RWPE1 (cell line): ENCODE measurements at regions not wholly inside any gene's neighbourhood (a gene's known extent, or its start where the extent isn't known, plus 50 kb on each side); places are given as distances from the start of the nearest gene placed in this dataset.
"Not testable (repeated sequence)": the region's sequence is repeated elsewhere in the genome, so short reads cannot be mapped to it uniquely, and the experiment has no call there.

Experiments
- CTCF ChIA-PET: fragments of 350-600 bp; sonication (Branson Sonifier 250); formaldehyde crosslinking; extraction: SDS; loops from one replicate; lab custom pipeline; 2021; lab: Yijun Ruan, JAX
- POLR2A ChIA-PET: fragments of 400-600 bp; formaldehyde crosslinking; extraction: SDS; loops from one replicate; lab custom pipeline; 2020; ENCODE audit warnings: antibody characterized with exemption; ENCODE audit not compliant: low non-redundant PET; lab: Yijun Ruan, JAX
- DNase-seq: peaks from one replicate; pipeline ENCODE4 v3.0.0; 2012; ENCODE audit warnings: low spot score
- H3K27ac ChIP-seq: fragments of 450-650 bp; 2 replicates; pipeline ENCODE4 v1.5.1; 2017
- TF ChIP-seq, protein P1 (sequence below): fragments of 450-650 bp; conservative IDR thresholded peaks from 2 replicates; pipeline ENCODE4 v1.5.1; 2017; ENCODE audit warnings: low read depth, mild to moderate bottlenecking

GRCh38 chr7:149580328-149580727 lies 82.7 kb upstream of the ZNF746 start:
- no peak for DNase-seq
- TF ChIP-seq, protein P1, sequence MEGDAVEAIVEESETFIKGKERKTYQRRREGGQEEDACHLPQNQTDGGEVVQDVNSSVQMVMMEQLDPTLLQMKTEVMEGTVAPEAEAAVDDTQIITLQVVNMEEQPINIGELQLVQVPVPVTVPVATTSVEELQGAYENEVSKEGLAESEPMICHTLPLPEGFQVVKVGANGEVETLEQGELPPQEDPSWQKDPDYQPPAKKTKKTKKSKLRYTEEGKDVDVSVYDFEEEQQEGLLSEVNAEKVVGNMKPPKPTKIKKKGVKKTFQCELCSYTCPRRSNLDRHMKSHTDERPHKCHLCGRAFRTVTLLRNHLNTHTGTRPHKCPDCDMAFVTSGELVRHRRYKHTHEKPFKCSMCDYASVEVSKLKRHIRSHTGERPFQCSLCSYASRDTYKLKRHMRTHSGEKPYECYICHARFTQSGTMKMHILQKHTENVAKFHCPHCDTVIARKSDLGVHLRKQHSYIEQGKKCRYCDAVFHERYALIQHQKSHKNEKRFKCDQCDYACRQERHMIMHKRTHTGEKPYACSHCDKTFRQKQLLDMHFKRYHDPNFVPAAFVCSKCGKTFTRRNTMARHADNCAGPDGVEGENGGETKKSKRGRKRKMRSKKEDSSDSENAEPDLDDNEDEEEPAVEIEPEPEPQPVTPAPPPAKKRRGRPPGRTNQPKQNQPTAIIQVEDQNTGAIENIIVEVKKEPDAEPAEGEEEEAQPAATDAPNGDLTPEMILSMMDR, result no peak
- POLR2A ChIA-PET, result no interaction called here
- H3K27ac ChIP-seq, result no peak overlapping the region
- CTCF ChIA-PET, result no interaction called here

DNA sequence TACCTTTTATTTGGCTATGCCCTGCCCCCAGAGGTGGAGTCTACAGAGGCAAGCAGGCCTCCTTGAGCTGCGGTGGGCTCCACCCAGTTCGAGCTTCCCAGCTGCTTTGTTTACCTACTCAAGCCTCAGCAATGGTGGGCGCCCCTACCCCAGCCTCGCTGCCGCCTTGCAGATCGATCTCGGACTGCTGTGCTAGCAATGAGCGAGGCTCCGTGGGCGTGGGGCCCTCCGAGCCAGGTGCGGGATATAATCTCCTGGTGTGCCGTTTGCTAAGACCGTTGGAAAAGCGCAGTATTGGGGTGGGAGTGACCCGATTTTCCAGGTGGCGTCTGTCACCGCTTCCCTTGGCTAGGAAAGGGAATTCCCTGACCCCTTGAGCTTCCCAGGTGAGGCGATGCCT lies 81.8 kb upstream of the ZNF746 start:
- POLR2A ChIA-PET, DNase-seq, CTCF ChIA-PET, H3K27ac ChIP-seq: not testable (repeated sequence)

GRCh38 chr7:149574428-149574827 lies 76.8 kb upstream of the ZNF746 start:
- H3K27ac ChIP-seq, DNase-seq, CTCF ChIA-PET, POLR2A ChIA-PET: not testable (repeated sequence)

- DNase-seq, result no peak
- POLR2A ChIA-PET, result no interaction called here
- TF ChIP-seq, protein P1, result no peak
- no peak overlapping the region for H3K27ac ChIP-seq
- CTCF ChIA-PET, result no interaction called here
Observed at GRCh38 chr7:149573519-149573918, 75.9 kb upstream of the ZNF746 start.

- POLR2A ChIA-PET, H3K27ac ChIP-seq, CTCF ChIA-PET, DNase-seq: not testable (repeated sequence)
Observed at GRCh38 chr7:149572920-149573319, 75.3 kb upstream of the ZNF746 start.

DNA sequence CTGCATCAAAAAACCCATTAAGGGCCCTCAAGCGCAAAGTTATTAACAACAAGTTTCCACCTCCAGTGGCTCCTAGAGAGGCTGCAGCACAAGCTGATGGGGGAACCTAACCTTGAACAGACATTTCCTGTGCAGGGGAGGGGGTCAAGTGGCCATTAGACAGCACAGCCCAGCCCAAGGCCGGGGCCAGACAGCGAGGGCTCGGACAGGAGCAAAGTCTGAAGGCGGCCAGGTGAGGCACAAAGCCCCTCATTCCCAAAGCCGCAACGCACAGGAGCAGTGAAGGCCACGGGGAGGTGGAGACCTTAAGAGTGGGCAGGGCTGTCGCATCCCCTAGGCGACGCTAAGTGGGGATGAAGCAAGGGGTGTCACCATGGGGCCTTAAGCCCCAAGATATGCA lies 73.2 kb upstream of the ZNF746 start:
- ChIA-PET POLR2A (no interaction called here), CTCF (interaction anchor here (0.6 kb wide), 1 partner anchor 534 kb away, joined by 4 read pairs; no protein-coding TSS in a partner anchor)
- no peak for DNase-seq
- TF ChIP-seq, protein P1, result no peak
- no peak overlapping the region for H3K27ac ChIP-seq

DNA sequence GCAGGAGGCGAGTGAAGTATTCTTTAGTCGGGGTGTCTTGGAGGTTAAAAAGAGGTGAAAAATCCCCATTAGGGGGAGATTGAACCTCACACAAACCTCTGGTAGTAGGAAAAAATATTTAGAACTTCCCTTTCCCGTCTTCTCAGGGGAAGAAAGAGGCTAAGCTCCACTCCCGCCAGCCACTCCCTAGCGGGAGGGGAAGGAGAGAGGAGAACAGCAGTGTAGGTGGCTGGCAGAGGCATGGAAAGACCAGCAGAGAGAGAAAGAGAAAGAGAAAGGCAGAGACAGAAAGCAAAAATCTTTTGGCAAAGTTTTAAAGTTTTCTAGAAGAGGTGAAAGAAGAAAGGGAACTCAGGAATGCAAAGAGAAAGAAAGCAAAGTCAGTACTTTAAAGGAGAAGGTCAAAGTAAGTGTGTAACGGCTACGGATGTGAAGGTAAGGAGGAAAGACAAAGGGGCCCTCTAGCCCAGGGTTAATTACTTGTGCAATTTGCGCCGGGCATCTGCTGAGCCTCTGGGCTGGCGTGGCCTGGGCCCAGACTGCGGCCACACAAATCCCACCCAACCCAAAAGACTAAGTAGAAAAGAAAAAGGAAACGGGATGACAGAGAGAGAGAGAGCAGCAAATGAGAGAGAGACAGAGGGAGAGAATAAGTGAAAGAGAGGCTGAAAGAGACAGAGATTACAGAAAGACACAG lies 72.3 kb upstream of the ZNF746 start:
- CTCF ChIA-PET, result no interaction called here
- DNase-seq, result no peak
- TF ChIP-seq, protein P1, result no peak
- POLR2A ChIA-PET, result no interaction called here
- no peak overlapping the region for H3K27ac ChIP-seq

GRCh38 chr7:149569025-149569725 lies 71.6 kb upstream of the ZNF746 start:
- no peak overlapping the region for H3K27ac ChIP-seq
- CTCF ChIA-PET, result interaction anchor here (0.6 kb wide), 1 partner anchor 9 kb away, joined by 3 read pairs; no protein-coding TSS in a partner anchor
- POLR2A ChIA-PET, result no interaction called here
- DNase-seq, result no peak
- TF ChIP-seq, protein P1, result no peak
